ENCODE measurements at regions not wholly inside any gene's neighbourhood (a gene's known extent, or its start where the extent isn't known, plus 50 kb on each side); places are given as distances from the start of the nearest gene placed in this dataset.

GRCh38 chr11:95451261-95451660, 220.3 kb upstream of the SESN3 start:
- DNase-seq (ENCODE audit: low read depth in 2 of 3, low spot score in 2 of 3): no peak

- DNase-seq (ENCODE audit: low read depth in 2 of 3, low spot score in 2 of 3): no peak
Observed at GRCh38 chr11:95450547-95451123, 219.6 kb upstream of the SESN3 start.

- no peak for DNase-seq (ENCODE audit: low read depth in 2 of 3, low spot score in 2 of 3)
Observed at GRCh38 chr11:95445746-95446333, 214.8 kb upstream of the SESN3 start.

GRCh38 chr11:95444309-95445241, 213.6 kb upstream of the SESN3 start:
- peak in 1 of 3 donors; percentile 15 for DNase-seq (ENCODE audit: low read depth in 2 of 3, low spot score in 2 of 3)

- no peak for DNase-seq (ENCODE audit: low read depth in 2 of 3, low spot score in 2 of 3)
Observed at GRCh38 chr11:95443386-95443785, 212.4 kb upstream of the SESN3 start.

DNA sequence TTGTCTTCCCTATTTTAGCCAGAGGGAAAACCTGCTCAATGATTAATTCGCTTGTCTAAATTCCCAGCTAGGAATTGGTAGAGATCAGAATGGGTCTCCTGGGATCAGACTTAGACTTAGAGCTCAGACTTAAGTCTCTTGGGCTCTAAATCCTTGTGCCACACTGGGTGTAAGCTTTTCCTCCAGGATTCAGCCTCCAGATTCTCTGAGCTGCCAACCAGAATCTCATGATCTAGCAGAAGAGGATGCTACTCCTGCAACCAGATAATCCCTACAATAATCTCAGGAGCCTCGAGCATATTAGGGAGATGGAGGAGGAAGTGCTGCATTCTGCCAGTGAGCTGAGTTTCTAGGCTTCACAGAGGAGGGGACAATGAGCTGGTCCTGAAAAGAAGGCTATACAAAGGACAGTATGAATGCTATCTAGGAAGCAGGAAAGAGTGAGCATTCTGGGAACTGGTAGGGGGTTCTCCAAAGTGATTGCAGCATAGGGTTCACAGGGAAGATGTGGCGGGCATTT, 211.6 kb upstream of the SESN3 start:
- no peak for DNase-seq (ENCODE audit: low read depth in 2 of 3, low spot score in 2 of 3)

- no peak for DNase-seq (ENCODE audit: low read depth in 2 of 3, low spot score in 2 of 3)
Observed at GRCh38 chr11:95435628-95436353, 204.8 kb upstream of the SESN3 start.

DNA sequence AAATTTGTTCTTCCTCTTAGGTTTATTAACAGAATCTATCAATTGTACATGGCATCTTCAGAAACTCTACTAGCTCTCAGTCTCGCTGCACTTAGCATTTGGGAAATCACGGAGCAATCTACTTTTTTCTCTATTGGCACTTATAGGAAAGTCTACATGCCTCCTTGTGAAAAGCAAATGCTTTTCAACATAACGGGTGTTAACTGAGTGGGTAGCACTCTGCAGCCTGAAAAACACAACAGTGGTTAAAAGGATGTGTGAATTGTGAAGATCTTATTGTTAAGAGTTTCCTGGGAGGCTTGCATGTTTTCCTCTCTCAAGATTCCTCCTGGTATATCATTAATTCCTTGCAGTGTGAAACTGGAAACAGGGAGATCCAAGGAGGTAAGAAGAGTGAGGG, 204.2 kb upstream of the SESN3 start:
- no peak for DNase-seq (ENCODE audit: low read depth in 2 of 3, low spot score in 2 of 3)

- peak in 1 of 3 donors; percentile 11 for DNase-seq (ENCODE audit: low read depth in 2 of 3, low spot score in 2 of 3)
Observed at GRCh38 chr11:95434489-95435057, 203.6 kb upstream of the SESN3 start.

- DNase-seq (ENCODE audit: low read depth in 2 of 3, low spot score in 2 of 3): no peak
Observed at GRCh38 chr11:95434009-95434408, 203.0 kb upstream of the SESN3 start.

DNA sequence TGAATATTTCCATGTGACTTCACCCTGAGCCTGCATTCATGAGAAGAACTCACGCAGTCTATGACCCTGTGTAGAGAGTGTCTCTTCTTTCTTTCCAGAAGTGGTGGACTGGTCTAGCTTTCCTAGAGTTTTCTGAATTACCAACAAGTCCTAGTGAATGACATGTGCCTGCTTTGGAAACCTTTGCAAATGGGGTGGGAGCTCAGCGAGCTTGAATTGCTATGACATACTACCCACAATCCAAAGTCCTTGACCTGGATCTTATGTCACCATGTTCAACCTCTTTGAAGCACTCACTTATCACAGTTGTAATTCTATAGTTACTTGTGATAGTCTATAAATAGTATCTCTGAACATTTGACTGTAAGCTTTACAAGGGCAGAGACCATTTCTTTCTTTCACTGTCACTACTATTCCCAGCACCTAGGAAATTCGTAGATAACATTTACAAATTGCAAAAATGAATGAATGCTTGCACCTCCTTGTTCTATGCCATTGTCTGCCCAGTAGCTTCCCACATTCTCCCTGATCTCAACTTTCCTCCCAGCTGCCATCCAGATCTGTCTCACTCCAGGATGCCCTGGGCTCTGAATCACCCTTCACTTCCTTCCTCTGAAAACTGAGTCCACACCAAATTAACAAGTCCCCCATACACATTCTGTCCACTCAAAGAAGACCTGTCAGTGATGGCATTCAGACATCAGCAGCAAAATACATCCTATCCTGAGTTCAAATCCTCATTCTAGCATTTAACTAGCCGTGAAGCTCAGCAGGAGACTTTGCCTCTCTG, 201.9 kb upstream of the SESN3 start:
- DNase-seq (ENCODE audit: low read depth in 2 of 3, low spot score in 2 of 3): no peak

GRCh38 chr11:95429376-95429907, 198.4 kb upstream of the SESN3 start:
- DNase-seq (ENCODE audit: low read depth in 2 of 3, low spot score in 2 of 3): no peak

DNA sequence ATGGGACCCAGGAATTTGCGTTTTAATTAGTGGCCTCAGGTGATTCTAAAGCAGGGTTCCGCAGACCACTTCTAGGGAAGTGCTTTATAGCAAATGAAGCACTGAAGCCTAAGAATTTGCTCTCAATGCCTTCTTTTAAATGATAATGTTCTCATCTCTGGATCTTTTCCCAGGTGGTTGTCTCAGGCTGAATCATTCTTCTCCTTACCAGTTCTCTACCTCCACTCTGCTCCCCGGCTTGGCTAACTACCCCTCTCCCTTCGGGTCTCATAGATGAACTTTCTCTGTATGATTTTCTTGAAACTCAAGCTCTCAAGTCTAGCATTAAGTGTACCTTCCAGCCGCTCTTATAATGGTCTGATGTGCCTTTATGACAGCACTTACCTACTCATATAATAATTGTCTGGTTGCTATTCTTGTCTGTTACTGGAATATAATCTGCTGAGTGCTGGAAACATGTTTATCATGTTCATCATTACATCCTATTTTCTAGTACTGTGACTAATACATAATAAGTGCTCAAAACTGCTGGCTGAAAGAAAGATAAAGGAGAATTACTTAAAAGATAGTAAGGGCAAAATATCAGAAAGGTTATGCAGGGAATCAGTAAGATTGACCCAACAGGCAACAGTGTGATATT, 195.9 kb upstream of the SESN3 start:
- no peak for DNase-seq (ENCODE audit: low read depth in 2 of 3, low spot score in 2 of 3)

DNA sequence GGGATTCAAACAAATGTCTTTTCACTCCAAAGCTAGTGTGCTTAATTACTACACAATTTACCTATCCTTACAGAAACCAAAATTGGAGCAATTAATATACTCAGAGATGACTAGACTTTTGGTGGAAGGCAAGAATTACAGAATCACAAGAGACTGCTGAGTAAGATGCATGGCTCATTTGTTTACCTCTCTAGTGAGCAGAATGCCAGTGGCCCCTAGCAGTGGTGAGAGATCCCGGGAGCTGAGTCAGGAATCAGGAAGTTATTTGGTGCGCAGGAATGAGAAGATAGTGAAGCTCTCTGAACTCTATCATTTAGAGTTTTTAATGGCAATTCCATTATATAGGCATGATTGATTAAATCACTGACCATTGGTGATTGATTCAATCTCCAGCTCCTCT, 188.9 kb upstream of the SESN3 start:
- no peak for DNase-seq (ENCODE audit: low read depth in 2 of 3, low spot score in 2 of 3)

- no peak for DNase-seq (ENCODE audit: low read depth in 2 of 3, low spot score in 2 of 3)
Observed at GRCh38 chr11:95418916-95419315, 187.9 kb upstream of the SESN3 start.

DNA sequence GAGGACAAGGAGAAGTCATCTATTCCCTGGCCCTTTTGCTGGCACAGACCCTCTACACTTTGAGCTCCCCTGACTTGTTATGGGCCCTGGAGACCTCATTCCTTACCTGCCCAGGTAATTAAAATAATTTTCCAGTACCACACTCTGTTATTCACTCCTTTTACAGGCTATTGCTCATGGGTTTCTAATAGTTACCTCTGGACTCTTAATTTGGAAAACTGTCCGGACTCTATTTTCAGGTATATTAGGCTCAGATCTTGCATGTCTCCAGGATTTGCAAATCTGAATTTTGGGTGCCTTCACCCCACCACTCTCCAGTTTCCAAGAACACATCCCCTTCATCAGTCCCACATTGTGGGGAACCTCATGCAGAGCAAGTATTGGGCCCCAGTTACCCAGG, 186.8 kb upstream of the SESN3 start:
- no peak for DNase-seq (ENCODE audit: low read depth in 2 of 3, low spot score in 2 of 3)

GRCh38 chr11:95415837-95416304, 184.9 kb upstream of the SESN3 start:
- DNase-seq (ENCODE audit: low read depth in 2 of 3, low spot score in 2 of 3): peak in 2 of 3 donors; percentile 5 to 37

DNA sequence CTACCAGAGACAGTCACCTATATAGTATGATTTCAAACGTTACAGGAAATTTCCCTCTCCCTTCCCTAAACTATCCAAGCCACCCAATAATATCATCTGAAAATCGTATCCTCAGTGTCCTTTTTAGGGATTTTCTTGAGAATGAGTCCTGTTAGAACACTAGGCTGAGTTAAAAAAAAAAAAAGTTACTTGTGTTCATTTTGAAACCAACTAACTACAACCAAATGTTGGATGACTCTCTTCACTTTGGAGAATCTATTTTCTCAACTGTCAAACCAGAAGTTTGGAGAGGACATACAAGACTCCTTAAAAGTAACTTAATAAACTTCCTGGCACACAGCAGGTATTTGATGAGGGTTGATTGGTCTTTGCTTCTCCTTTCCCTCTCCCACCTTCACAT, 183.2 kb upstream of the SESN3 start:
- DNase-seq (ENCODE audit: low read depth in 2 of 3, low spot score in 2 of 3): no peak

GRCh38 chr11:95413761-95414160, 182.8 kb upstream of the SESN3 start:
- no peak for DNase-seq (ENCODE audit: low read depth in 2 of 3, low spot score in 2 of 3)
